Neural cell (in vitro differentiated cells): ENCODE measurements at regions not wholly inside any gene's neighbourhood (a gene's known extent, or its start where the extent isn't known, plus 50 kb on each side); places are given as distances from the start of the nearest gene placed in this dataset.

Experiments used
- H2AFZ ChIP-seq: fragments of 200-600, 300-800 bp; sonication (generic), shearing (Covaris generic); 2 replicates; pipeline ENCODE4 v1.6.0; 2014; ENCODE audit warnings: low read depth, mild to moderate bottlenecking, antibody characterized with exemption, low read length, moderate library complexity
- H3F3A ChIP-seq: fragments of 200-600 bp; shearing (Covaris generic); 2 replicates; pipeline ENCODE4 v1.6.1; 2016; ENCODE audit warnings: mild to moderate bottlenecking, moderate library complexity, mixed read lengths, antibody characterized with exemption, low read length; ENCODE audit not compliant: insufficient read depth, poor library complexity, severe bottlenecking
- H3K27ac ChIP-seq: fragments of 200-600, 300-800 bp; sonication (generic), shearing (Covaris generic); 2 replicates; pipeline ENCODE4 v1.5.1; 2014; ENCODE audit warnings: mild to moderate bottlenecking, low read length, moderate library complexity
- H3K27me3 ChIP-seq: fragments of 300-800, 200-600 bp; sonication (generic), shearing (Covaris generic); 2 replicates; pipeline ENCODE4 v1.6.0; 2014; ENCODE audit warnings: mild to moderate bottlenecking, low read depth, low read length, moderate library complexity; ENCODE audit not compliant: insufficient read depth
- H3K36me3 ChIP-seq: fragments of 300-800, 200-600 bp; sonication (generic), shearing (Covaris generic); 2 replicates; pipeline ENCODE4 v1.5.1; 2014; ENCODE audit warnings: mild to moderate bottlenecking, antibody characterized with exemption, low read length, moderate library complexity; ENCODE audit not compliant: insufficient read depth
- H3K4me2 ChIP-seq: fragments of 300-800, 200-600 bp; sonication (generic), shearing (Covaris generic); 2 replicates; pipeline ENCODE4 v1.6.0; 2014; ENCODE audit warnings: mild to moderate bottlenecking, low read length
- H3K4me3 ChIP-seq: fragments of 300-800, 200-600 bp; sonication (generic), shearing (Covaris generic); 2 replicates; pipeline ENCODE4 v1.5.1; 2014; ENCODE audit warnings: mild to moderate bottlenecking, low read length, moderate library complexity
- H3K79me2 ChIP-seq: fragments of 200-600 bp; shearing (Covaris generic); replicated peaks from 2 replicates; pipeline ENCODE4 v1.6.0; 2014; ENCODE audit warnings: mild to moderate bottlenecking, low read length, moderate library complexity; ENCODE audit not compliant: insufficient read depth
- H3K9ac ChIP-seq: fragments of 300-800, 200-600 bp; sonication (generic), shearing (Covaris generic); 2 replicates; pipeline ENCODE4 v1.6.1; 2016; ENCODE audit warnings: mild to moderate bottlenecking, low read length, mixed read lengths
- H3K9me2 ChIP-seq: fragments of 200-600 bp; shearing (Covaris generic); 2 replicates; pipeline ENCODE4 v1.6.1; 2016; ENCODE audit warnings: mild to moderate bottlenecking, low read length, mixed read lengths; ENCODE audit not compliant: insufficient read depth
- H3K9me3 ChIP-seq: fragments of 200-600, 300-800 bp; sonication (generic), shearing (Covaris generic); 2 replicates; pipeline ENCODE4 v1.6.1; 2016; ENCODE audit warnings: mild to moderate bottlenecking, mixed run types, low read length, moderate library complexity, mixed read lengths
- H4K20me1 ChIP-seq: fragments of 200-600 bp; shearing (Covaris generic); 2 replicates; pipeline ENCODE4 v1.6.1; 2016; ENCODE audit warnings: mild to moderate bottlenecking, mixed run types; ENCODE audit not compliant: insufficient read depth
- CTCF ChIP-seq: fragments of 450-650 bp; IDR thresholded peaks from 2 replicates; pipeline ENCODE4 v1.5.1; 2014; ENCODE audit warnings: antibody characterized with exemption, mild to moderate bottlenecking, moderate library complexity; ENCODE audit not compliant: poor library complexity, severe bottlenecking
- EP300 ChIP-seq: fragments of 450-650 bp; conservative IDR thresholded peaks from 2 replicates; pipeline ENCODE4 v1.6.1; 2014; ENCODE audit warnings: antibody characterized with exemption, mild to moderate bottlenecking, moderate library complexity; ENCODE audit not compliant: poor library complexity, severe bottlenecking
- EZH2 ChIP-seq: fragments of 200-600, 300-800 bp; shearing (Covaris generic), sonication (generic); IDR thresholded peaks from 2 replicates; pipeline ENCODE4 v1.6.1; 2014; ENCODE audit warnings: antibody characterized with exemption, low read length, borderline replicate concordance, mild to moderate bottlenecking; ENCODE audit not compliant: insufficient read depth, poor library complexity, severe bottlenecking
- MXI1 ChIP-seq: fragments of 450-650 bp; conservative IDR thresholded peaks from 2 replicates; pipeline ENCODE4 v1.6.1; 2014; ENCODE audit warnings: antibody characterized with exemption, mild to moderate bottlenecking; ENCODE audit not compliant: poor library complexity, severe bottlenecking
- POLR2AphosphoS5 ChIP-seq: IDR thresholded peaks from 2 replicates; pipeline ENCODE4 v1.6.1; 2012
- RAD21 ChIP-seq: fragments of 450-650 bp; conservative IDR thresholded peaks from 2 replicates; pipeline ENCODE4 v1.6.1; 2014; ENCODE audit warnings: antibody characterized with exemption, mild to moderate bottlenecking, moderate library complexity
- REST ChIP-seq: IDR thresholded peaks from 2 replicates; pipeline ENCODE4 v1.6.1; 2012; ENCODE audit warnings: borderline replicate concordance
- SMC3 ChIP-seq: fragments of 450-650 bp; conservative IDR thresholded peaks from 2 replicates; pipeline ENCODE4 v1.6.1; 2014; ENCODE audit warnings: antibody characterized with exemption, mild to moderate bottlenecking, moderate library complexity; ENCODE audit not compliant: poor library complexity
- TAF1 ChIP-seq: IDR thresholded peaks from 2 replicates; pipeline ENCODE4 v1.6.1; 2012; ENCODE audit warnings: low read depth

GRCh38 chr21:19523061-19523460 lies 1119.5 kb upstream of the TMPRSS15 start:
- H3K27ac ChIP-seq: no peak overlapping the region
- no peaks in the 10 kb centered on the region for H3K36me3 ChIP-seq
- no peak overlapping the region for H3K9ac ChIP-seq
- no peak for TF ChIP-seq POLR2AphosphoS5
- no peak for TF ChIP-seq CTCF
- no peak for TF ChIP-seq MXI1
- no peak for TF ChIP-seq SMC3
- no peak for TF ChIP-seq TAF1
- TF ChIP-seq RAD21: no peak
- no peak for TF ChIP-seq REST
- TF ChIP-seq EP300: no peak
- no peak for TF ChIP-seq EZH2
- H3K4me2 ChIP-seq: no peak overlapping the region
- no peaks in the 10 kb centered on the region for H4K20me1 ChIP-seq
- no peaks in the 10 kb centered on the region for H3K9me3 ChIP-seq
- no peak overlapping the region for H2AFZ ChIP-seq
- H3K9me2 ChIP-seq: no peaks in the 10 kb centered on the region
- H3K79me2 ChIP-seq: no peaks in the 10 kb centered on the region
- no peak overlapping the region for H3K4me3 ChIP-seq
- no peaks in the 10 kb centered on the region for H3K27me3 ChIP-seq
- no peaks in the 10 kb centered on the region for H3F3A ChIP-seq

GRCh38 chr21:19523746-19524145 lies 1120.2 kb upstream of the TMPRSS15 start:
- Histone ChIP-seq H3K9ac (no peak overlapping the region), H4K20me1 (no peaks in the 10 kb centered on the region), H2AFZ (no peak overlapping the region), H3K27me3 (no peaks in the 10 kb centered on the region), H3F3A (no peaks in the 10 kb centered on the region), H3K9me3 (no peaks in the 10 kb centered on the region), H3K27ac (no peak overlapping the region), H3K4me3 (no peak overlapping the region), H3K9me2 (no peaks in the 10 kb centered on the region), H3K36me3 (no peaks in the 10 kb centered on the region), H3K79me2 (no peaks in the 10 kb centered on the region), H3K4me2 (no peak overlapping the region)
- TF ChIP-seq POLR2AphosphoS5 (no peak), RAD21 (no peak), CTCF (no peak)
